ENCODE measurements at regions not wholly inside any gene's neighbourhood (a gene's known extent, or its start where the extent isn't known, plus 50 kb on each side); places are given as distances from the start of the nearest gene placed in this dataset.
A peak's percentile ranks its signal among the peaks of the same experiment; 100 is the strongest.

GRCh38 chr14:66105815-66106214 is 380.4 kb upstream of the CCDC196 start:
- ChIA-PET CTCF (interaction anchor here (1.1 to 1.6 kb wide), 3 partner anchors 11 to 35 kb away, joined by 3 to 4 read pairs (median 3); no protein-coding TSS in a partner anchor), POLR2A (interaction anchor here (0.6 to 0.7 kb wide), 2 partner anchors 17 to 48 kb away, joined by 3 to 4 read pairs; no protein-coding TSS in a partner anchor)
- H3K4me3 ChIP-seq (ENCODE audit: low read depth, low read length) = no peak overlapping the region
- DNase-seq (ENCODE audit: low read depth, low spot score) = peak; percentile 7
- TF ChIP-seq CTCF (IDR thresholded peaks at IDR 0.05; ENCODE audit: insufficient read depth, low read length, missing control alignments) = no peak

DNA sequence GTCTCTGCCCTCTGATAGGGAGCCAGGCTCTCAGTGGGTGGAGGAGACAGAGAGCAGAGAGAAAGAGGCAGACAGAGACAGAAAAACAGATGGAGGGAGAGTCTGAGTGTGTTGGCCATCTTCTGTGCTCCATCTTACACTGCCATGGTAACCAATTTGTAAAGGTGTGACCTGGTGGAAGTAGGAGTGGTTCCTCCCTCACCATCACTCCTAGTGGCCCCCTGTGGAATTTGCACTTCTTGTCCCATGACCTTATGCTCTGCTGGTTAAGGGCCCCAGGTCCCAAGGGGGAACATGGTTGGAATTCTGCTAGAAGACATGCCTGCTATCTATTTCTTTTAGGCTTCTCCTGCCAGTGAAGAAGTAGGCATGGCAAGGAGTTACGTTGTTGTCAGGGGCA is 376.7 kb upstream of the CCDC196 start:
- POLR2A ChIA-PET = no interaction called here
- TF ChIP-seq CTCF (IDR thresholded peaks at IDR 0.05; ENCODE audit: insufficient read depth, low read length, missing control alignments) = no peak
- CTCF ChIA-PET = no interaction called here
- DNase-seq (ENCODE audit: low read depth, low spot score) = no peak
- no peak overlapping the region for H3K4me3 ChIP-seq (ENCODE audit: low read depth, low read length)

GRCh38 chr14:66111891-66112290 is 374.3 kb upstream of the CCDC196 start:
- H3K4me3 ChIP-seq (ENCODE audit: low read depth, low read length) = no peak overlapping the region
- CTCF ChIA-PET = no interaction called here
- DNase-seq (ENCODE audit: low read depth, low spot score) = no peak
- POLR2A ChIA-PET = no interaction called here
- TF ChIP-seq CTCF (IDR thresholded peaks at IDR 0.05; ENCODE audit: insufficient read depth, low read length, missing control alignments) = no peak

DNA sequence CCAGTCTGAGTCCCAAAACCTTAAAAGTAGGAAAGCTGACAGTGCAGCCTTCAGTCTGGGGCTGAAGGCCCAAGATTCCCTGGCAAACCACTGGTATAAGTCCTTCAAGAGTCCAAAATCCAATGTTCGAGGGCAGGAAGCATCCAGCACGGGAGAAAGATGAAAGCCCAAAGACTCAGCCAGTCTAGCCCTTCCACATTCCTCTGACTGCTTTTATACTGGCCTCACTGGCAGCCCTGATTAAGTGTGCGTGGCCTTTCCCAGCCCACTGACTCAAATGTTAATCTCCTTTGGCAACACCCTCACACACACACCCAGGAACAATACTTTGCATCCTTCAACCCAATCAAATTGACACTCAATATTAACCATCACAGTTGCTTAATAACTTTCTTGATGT is 372.1 kb upstream of the CCDC196 start:
- no peak for TF ChIP-seq CTCF (IDR thresholded peaks at IDR 0.05; ENCODE audit: insufficient read depth, low read length, missing control alignments)
- no peak for DNase-seq (ENCODE audit: low read depth, low spot score)
- H3K4me3 ChIP-seq (ENCODE audit: low read depth, low read length) = no peak overlapping the region
- ChIA-PET POLR2A (no interaction called here), CTCF (no interaction called here)

- no peak for DNase-seq (ENCODE audit: low read depth, low spot score)
- CTCF ChIA-PET = no interaction called here
- POLR2A ChIA-PET = no interaction called here
- no peak for TF ChIP-seq CTCF (IDR thresholded peaks at IDR 0.05; ENCODE audit: insufficient read depth, low read length, missing control alignments)
- no peak overlapping the region for H3K4me3 ChIP-seq (ENCODE audit: low read depth, low read length)
These were observed 370.2 kb upstream of the CCDC196 start for GRCh38 chr14:66115740-66116502.

- DNase-seq (ENCODE audit: low read depth, low spot score) = no peak
- ChIA-PET CTCF (interaction anchor here (1.2 kb wide), 1 partner anchor 11 kb away, joined by 3 read pairs; no protein-coding TSS in a partner anchor), POLR2A (no interaction called here)
- TF ChIP-seq CTCF (IDR thresholded peaks at IDR 0.05; ENCODE audit: insufficient read depth, low read length, missing control alignments) = no peak
- H3K4me3 ChIP-seq (ENCODE audit: low read depth, low read length) = no peak overlapping the region
These were observed 369.4 kb upstream of the CCDC196 start for GRCh38 chr14:66116732-66117131.

Measured in AG04449 (cell line).